ENCODE measurements at regions not wholly inside any gene's neighbourhood (a gene's known extent, or its start where the extent isn't known, plus 50 kb on each side); places are given as distances from the start of the nearest gene placed in this dataset.

DNA sequence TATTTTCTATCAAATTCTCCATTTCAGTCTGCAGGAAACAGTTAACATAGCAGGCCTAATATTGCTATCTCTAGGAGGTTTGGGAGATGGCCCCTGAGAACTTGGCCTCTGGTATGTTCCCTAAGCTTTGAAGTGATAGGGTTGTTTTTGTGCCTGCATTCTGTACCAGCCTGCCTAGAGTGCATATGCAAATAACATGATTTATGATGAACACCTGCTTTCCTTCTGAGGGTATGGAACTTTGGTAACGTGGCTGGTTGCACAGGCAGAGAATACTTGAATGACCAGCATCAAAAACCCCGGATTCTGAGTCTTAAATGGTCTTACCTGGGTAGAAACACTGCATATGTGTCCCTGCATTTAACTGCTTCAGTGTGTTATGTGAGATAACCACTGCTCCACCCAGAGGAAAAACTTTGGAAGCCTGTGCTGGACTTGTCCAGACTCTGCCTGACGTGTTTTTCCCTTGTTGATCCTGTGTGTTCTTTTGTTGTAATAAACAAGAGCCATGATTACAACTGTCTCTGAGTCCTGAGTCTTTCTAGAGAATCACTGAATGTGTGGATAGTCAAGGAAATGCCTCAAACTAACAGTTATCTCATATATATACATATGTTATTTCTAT lies 111.3 kb upstream of the ABCA1 start:
- CTCF ChIA-PET (ENCODE audit: low intra/inter-chr PET ratio): no interaction called here

More for the DNA sequence above, 111.3 kb upstream of the ABCA1 start:
- Histone ChIP-seq H3K9me1 (ENCODE audit: control insufficient read depth, insufficient read depth, low read length) (no peaks in the 10 kb centered on the region), H3K9ac (ENCODE audit: insufficient read depth in 1 of 2, low read depth in 2 of 2, low read length in 2 of 2) (no peak overlapping the region), H3K27ac (ENCODE audit: extremely low read depth, low read depth, low read length) (no peak overlapping the region), H3K36me3 (ENCODE audit: control insufficient read depth, insufficient read depth, low read length) (no peaks in the 10 kb centered on the region), H3K4me2 (ENCODE audit: insufficient read depth, low read length) (no peak overlapping the region), H2AFZ (ENCODE audit: low read depth, low read length) (no peak overlapping the region), H3K4me1 (replicated peaks in 1 of 2; ENCODE audit: control insufficient read depth in 2 of 2, insufficient read depth in 2 of 2, low read length in 2 of 2) (no peaks in the 10 kb centered on the region), H3K4me3 (no peak overlapping the region), H3K27me3 (ENCODE audit: control insufficient read depth in 2 of 2, insufficient read depth in 2 of 2, low read length in 2 of 2) (no peaks in the 10 kb centered on the region), H3K79me2 (ENCODE audit: control insufficient read depth, insufficient read depth, low read length) (no peaks in the 10 kb centered on the region), H4K20me1 (replicated peaks; ENCODE audit: control insufficient read depth, insufficient read depth, low read length) (no peaks in the 10 kb centered on the region), H3K9me3 (replicated peaks; ENCODE audit: control insufficient read depth, insufficient read depth, low read depth, low read length) (no peaks in the 10 kb centered on the region)
- ATAC-seq: no peak
- in situ Hi-C loops (cut with MboI) (no loop called here), intact Hi-C loops (cut with micrococcal nuclease) (no loop called here)
- FAIRE-seq: no peak
- TF ChIP-seq ZNF507 (tag; conservative IDR thresholded peaks at IDR 0.05) (no peak), ZNF707 (CRISPR knock-in tag; conservative IDR thresholded peaks at IDR 0.05) (no peak), PCBP2 (IDR thresholded peaks at IDR 0.05; ENCODE audit: low read depth, low read length, poor library complexity, severe bottlenecking) (no peak), BRD9 (IDR thresholded peaks at IDR 0.05; ENCODE audit: low read depth, partially characterized antibody) (no peak), C11orf30 (IDR thresholded peaks at IDR 0.05; ENCODE audit: low read depth) (no peak), RBM15 (IDR thresholded peaks at IDR 0.05; ENCODE audit: insufficient read depth, low read length) (no peak), BRD4 (IDR thresholded peaks at IDR 0.05) (no peak)
- TF ChIP-seq, protein P1, sequence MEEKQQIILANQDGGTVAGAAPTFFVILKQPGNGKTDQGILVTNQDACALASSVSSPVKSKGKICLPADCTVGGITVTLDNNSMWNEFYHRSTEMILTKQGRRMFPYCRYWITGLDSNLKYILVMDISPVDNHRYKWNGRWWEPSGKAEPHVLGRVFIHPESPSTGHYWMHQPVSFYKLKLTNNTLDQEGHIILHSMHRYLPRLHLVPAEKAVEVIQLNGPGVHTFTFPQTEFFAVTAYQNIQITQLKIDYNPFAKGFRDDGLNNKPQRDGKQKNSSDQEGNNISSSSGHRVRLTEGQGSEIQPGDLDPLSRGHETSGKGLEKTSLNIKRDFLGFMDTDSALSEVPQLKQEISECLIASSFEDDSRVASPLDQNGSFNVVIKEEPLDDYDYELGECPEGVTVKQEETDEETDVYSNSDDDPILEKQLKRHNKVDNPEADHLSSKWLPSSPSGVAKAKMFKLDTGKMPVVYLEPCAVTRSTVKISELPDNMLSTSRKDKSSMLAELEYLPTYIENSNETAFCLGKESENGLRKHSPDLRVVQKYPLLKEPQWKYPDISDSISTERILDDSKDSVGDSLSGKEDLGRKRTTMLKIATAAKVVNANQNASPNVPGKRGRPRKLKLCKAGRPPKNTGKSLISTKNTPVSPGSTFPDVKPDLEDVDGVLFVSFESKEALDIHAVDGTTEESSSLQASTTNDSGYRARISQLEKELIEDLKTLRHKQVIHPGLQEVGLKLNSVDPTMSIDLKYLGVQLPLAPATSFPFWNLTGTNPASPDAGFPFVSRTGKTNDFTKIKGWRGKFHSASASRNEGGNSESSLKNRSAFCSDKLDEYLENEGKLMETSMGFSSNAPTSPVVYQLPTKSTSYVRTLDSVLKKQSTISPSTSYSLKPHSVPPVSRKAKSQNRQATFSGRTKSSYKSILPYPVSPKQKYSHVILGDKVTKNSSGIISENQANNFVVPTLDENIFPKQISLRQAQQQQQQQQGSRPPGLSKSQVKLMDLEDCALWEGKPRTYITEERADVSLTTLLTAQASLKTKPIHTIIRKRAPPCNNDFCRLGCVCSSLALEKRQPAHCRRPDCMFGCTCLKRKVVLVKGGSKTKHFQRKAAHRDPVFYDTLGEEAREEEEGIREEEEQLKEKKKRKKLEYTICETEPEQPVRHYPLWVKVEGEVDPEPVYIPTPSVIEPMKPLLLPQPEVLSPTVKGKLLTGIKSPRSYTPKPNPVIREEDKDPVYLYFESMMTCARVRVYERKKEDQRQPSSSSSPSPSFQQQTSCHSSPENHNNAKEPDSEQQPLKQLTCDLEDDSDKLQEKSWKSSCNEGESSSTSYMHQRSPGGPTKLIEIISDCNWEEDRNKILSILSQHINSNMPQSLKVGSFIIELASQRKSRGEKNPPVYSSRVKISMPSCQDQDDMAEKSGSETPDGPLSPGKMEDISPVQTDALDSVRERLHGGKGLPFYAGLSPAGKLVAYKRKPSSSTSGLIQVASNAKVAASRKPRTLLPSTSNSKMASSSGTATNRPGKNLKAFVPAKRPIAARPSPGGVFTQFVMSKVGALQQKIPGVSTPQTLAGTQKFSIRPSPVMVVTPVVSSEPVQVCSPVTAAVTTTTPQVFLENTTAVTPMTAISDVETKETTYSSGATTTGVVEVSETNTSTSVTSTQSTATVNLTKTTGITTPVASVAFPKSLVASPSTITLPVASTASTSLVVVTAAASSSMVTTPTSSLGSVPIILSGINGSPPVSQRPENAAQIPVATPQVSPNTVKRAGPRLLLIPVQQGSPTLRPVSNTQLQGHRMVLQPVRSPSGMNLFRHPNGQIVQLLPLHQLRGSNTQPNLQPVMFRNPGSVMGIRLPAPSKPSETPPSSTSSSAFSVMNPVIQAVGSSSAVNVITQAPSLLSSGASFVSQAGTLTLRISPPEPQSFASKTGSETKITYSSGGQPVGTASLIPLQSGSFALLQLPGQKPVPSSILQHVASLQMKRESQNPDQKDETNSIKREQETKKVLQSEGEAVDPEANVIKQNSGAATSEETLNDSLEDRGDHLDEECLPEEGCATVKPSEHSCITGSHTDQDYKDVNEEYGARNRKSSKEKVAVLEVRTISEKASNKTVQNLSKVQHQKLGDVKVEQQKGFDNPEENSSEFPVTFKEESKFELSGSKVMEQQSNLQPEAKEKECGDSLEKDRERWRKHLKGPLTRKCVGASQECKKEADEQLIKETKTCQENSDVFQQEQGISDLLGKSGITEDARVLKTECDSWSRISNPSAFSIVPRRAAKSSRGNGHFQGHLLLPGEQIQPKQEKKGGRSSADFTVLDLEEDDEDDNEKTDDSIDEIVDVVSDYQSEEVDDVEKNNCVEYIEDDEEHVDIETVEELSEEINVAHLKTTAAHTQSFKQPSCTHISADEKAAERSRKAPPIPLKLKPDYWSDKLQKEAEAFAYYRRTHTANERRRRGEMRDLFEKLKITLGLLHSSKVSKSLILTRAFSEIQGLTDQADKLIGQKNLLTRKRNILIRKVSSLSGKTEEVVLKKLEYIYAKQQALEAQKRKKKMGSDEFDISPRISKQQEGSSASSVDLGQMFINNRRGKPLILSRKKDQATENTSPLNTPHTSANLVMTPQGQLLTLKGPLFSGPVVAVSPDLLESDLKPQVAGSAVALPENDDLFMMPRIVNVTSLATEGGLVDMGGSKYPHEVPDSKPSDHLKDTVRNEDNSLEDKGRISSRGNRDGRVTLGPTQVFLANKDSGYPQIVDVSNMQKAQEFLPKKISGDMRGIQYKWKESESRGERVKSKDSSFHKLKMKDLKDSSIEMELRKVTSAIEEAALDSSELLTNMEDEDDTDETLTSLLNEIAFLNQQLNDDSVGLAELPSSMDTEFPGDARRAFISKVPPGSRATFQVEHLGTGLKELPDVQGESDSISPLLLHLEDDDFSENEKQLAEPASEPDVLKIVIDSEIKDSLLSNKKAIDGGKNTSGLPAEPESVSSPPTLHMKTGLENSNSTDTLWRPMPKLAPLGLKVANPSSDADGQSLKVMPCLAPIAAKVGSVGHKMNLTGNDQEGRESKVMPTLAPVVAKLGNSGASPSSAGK (IDR thresholded peaks at IDR 0.05): no peak
- TF ChIP-seq, protein P2, sequence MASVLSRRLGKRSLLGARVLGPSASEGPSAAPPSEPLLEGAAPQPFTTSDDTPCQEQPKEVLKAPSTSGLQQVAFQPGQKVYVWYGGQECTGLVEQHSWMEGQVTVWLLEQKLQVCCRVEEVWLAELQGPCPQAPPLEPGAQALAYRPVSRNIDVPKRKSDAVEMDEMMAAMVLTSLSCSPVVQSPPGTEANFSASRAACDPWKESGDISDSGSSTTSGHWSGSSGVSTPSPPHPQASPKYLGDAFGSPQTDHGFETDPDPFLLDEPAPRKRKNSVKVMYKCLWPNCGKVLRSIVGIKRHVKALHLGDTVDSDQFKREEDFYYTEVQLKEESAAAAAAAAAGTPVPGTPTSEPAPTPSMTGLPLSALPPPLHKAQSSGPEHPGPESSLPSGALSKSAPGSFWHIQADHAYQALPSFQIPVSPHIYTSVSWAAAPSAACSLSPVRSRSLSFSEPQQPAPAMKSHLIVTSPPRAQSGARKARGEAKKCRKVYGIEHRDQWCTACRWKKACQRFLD (CRISPR knock-in tag; IDR thresholded peaks at IDR 0.05): no peak
- no peak for DNase-seq (ENCODE audit: extremely low read depth in 1 of 4, low spot score in 3 of 4)
- POLR2A ChIA-PET: no interaction called here
- WGBS (ENCODE audit: insufficient coverage, low coverage, missing lambda C conversion rate): 0% methylated on average over 3 of the region's 3 CpGs
- no TSS peak for BruUV-seq (replicated peaks)

Measured in K562 (cell line).